ENCODE measurements at regions not wholly inside any gene's neighbourhood (a gene's known extent, or its start where the extent isn't known, plus 50 kb on each side); places are given as distances from the start of the nearest gene placed in this dataset.
A peak's percentile ranks its signal among the peaks of the same experiment; 100 is the strongest.

DNA sequence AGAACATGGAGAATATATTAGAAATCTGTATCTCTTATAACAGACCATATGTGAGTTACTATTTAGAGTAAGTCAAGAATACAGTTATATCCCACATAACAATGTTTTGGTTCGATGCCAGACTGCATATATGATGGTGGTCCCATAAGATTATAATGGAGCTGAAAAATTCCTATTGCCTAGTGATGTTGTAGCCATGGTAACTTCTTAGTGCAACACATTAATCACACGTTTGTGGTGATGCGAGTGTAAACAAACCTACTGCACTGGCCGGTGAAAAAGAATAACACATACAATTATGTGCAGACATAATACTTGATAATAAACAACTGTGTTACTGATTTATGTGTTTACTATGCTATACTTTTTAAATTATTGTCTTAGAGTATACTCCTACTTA lies 69.8 kb upstream of the MNS1 start:
- Histone ChIP-seq H3K27me3 (ENCODE audit: insufficient read depth, low read length, poor library complexity, severe bottlenecking) (peaks cover 3% of the 10 kb centered on the region), H3K36me3 (ENCODE audit: insufficient read depth, low read length) (no peaks in the 10 kb centered on the region), H3K9me3 (ENCODE audit: low read length) (no peaks in the 10 kb centered on the region), H3K27ac (ENCODE audit: low read depth, low read length) (no peak overlapping the region), H3K4me1 (ENCODE audit: insufficient read depth, low read length) (peaks cover 11% of the 10 kb centered on the region), H3K4me3 (ENCODE audit: low read length) (no peak overlapping the region)
- CTCF ChIA-PET, result no interaction called here
- Mint-ChIP-seq H3K4me1 (peaks cover 21 to 24% (median 24%) of the 10 kb centered on the region in 3 donors), H3K4me3 (no peak overlapping the region), H3K27ac (no peak overlapping the region), H3K9me3 (no peaks in the 10 kb centered on the region), H3K27me3 (peaks cover 6 to 12% of the 10 kb centered on the region in 2 donors), H3K36me3 (no peaks in the 10 kb centered on the region)
- DNase-seq, result no peak
- POLR2A ChIA-PET, result no interaction called here

- Mint-ChIP-seq H3K27me3 (peaks cover 8 to 21% of the 10 kb centered on the region in 2 donors), H3K4me3 (no peak overlapping the region), H3K36me3 (no peaks in the 10 kb centered on the region), H3K9me3 (no peaks in the 10 kb centered on the region), H3K4me1 (peaks cover 17 to 20% (median 18%) of the 10 kb centered on the region in 3 donors), H3K27ac (no peak overlapping the region)
- H3K36me3 ChIP-seq (ENCODE audit: insufficient read depth, low read length), result no peaks in the 10 kb centered on the region
- H3K27ac ChIP-seq (ENCODE audit: low read depth, low read length), result no peak overlapping the region
- no peak overlapping the region for H3K4me3 ChIP-seq (ENCODE audit: low read length)
- peaks cover 11% of the 10 kb centered on the region for H3K4me1 ChIP-seq (ENCODE audit: insufficient read depth, low read length)
- CTCF ChIA-PET, result no interaction called here
- H3K27me3 ChIP-seq (ENCODE audit: insufficient read depth, low read length, poor library complexity, severe bottlenecking), result peaks cover 3% of the 10 kb centered on the region
- no peak for DNase-seq
- no peaks in the 10 kb centered on the region for H3K9me3 ChIP-seq (ENCODE audit: low read length)
- POLR2A ChIA-PET, result no interaction called here
Measured at GRCh38 chr15:56533731-56534403, 68.9 kb upstream of the MNS1 start.

DNA sequence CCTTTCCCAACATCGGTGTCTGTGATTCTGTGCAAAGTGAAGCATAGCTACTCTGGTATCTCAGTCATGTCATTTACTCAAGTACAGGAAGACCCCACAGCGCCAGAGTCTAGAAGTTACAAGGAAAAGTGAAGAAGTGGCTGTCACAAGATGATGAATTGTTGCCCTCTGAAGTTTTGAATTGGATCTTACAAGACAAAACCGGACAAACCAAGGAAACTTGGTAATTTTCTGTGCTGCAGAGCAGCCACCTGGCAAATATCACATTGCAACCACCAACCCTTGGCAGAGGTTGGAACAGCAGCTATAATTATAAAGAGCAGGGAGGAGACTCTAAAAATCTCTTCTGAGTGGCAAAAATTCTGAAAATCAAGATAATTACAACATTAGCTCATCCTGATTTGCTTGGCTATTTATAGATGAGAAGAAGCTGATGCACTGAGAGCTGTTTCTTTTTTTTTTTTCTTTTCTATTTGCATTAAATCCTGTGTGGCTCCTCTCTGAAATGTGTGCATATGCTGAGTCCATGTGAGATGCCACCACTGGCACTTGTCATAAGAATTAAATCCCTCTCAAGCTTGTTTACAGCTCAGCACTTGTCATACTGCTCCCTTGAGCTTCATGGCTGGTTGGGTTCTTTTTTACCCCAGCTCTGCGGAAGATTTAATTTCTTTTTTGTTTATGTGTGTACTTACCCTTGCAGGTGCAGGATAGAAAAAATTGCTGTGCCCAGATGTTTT lies 68.0 kb upstream of the MNS1 start:
- no peaks in the 10 kb centered on the region for H3K9me3 ChIP-seq (ENCODE audit: low read length)
- POLR2A ChIA-PET, result no interaction called here
- no peaks in the 10 kb centered on the region for H3K36me3 Mint-ChIP-seq
- no peaks in the 10 kb centered on the region for H3K9me3 Mint-ChIP-seq
- H3K27me3 Mint-ChIP-seq, result peaks cover 8 to 27% of the 10 kb centered on the region in 2 donors
- peaks cover 7 to 12% (median 8%) of the 10 kb centered on the region in 3 donors for H3K4me1 Mint-ChIP-seq
- DNase-seq, result no peak
- no peak overlapping the region for H3K27ac Mint-ChIP-seq
- H3K4me1 ChIP-seq (ENCODE audit: insufficient read depth, low read length), result peaks cover 7% of the 10 kb centered on the region
- no peak overlapping the region for H3K4me3 Mint-ChIP-seq
- no peak overlapping the region for H3K4me3 ChIP-seq (ENCODE audit: low read length)
- CTCF ChIA-PET, result interaction anchor here (0.9 kb wide), 1 partner anchor 42 kb away, joined by 3 read pairs; no protein-coding TSS in a partner anchor
- no peaks in the 10 kb centered on the region for H3K36me3 ChIP-seq (ENCODE audit: insufficient read depth, low read length)
- H3K27me3 ChIP-seq (ENCODE audit: insufficient read depth, low read length, poor library complexity, severe bottlenecking), result peaks cover 3% of the 10 kb centered on the region
- H3K27ac ChIP-seq (ENCODE audit: low read depth, low read length), result no peak overlapping the region

GRCh38 chr15:56530157-56530556 lies 65.2 kb upstream of the MNS1 start:
- Mint-ChIP-seq H3K36me3 (no peaks in the 10 kb centered on the region), H3K27me3 (peaks cover 11 to 41% of the 10 kb centered on the region in 2 donors), H3K4me3 (no peak overlapping the region), H3K4me1 (no peaks in the 10 kb centered on the region), H3K27ac (no peak overlapping the region), H3K9me3 (no peaks in the 10 kb centered on the region)
- no peaks in the 10 kb centered on the region for H3K36me3 ChIP-seq (ENCODE audit: insufficient read depth, low read length)
- no peak for DNase-seq
- CTCF ChIA-PET, result no interaction called here
- H3K27me3 ChIP-seq (ENCODE audit: insufficient read depth, low read length, poor library complexity, severe bottlenecking), result peaks cover 3% of the 10 kb centered on the region
- POLR2A ChIA-PET, result no interaction called here
- no peaks in the 10 kb centered on the region for H3K9me3 ChIP-seq (ENCODE audit: low read length)
- H3K27ac ChIP-seq (ENCODE audit: low read depth, low read length), result no peak overlapping the region
- H3K4me3 ChIP-seq (ENCODE audit: low read length), result no peak overlapping the region
- H3K4me1 ChIP-seq (ENCODE audit: insufficient read depth, low read length), result no peaks in the 10 kb centered on the region

- H3K27ac Mint-ChIP-seq, result no peak overlapping the region
- ChIA-PET POLR2A (no interaction called here), CTCF (no interaction called here)
- no peak for DNase-seq
- H3K27me3 Mint-ChIP-seq, result peaks cover 11 to 51% of the 10 kb centered on the region in 2 donors
- no peak overlapping the region for H3K4me3 ChIP-seq (ENCODE audit: low read length)
- no peak overlapping the region for H3K4me3 Mint-ChIP-seq
- H3K36me3 ChIP-seq (ENCODE audit: insufficient read depth, low read length), result no peaks in the 10 kb centered on the region
- no peaks in the 10 kb centered on the region for H3K4me1 Mint-ChIP-seq
- H3K9me3 Mint-ChIP-seq, result no peaks in the 10 kb centered on the region
- H3K27me3 ChIP-seq (ENCODE audit: insufficient read depth, low read length, poor library complexity, severe bottlenecking), result peaks cover 3% of the 10 kb centered on the region
- no peaks in the 10 kb centered on the region for H3K36me3 Mint-ChIP-seq
- no peak overlapping the region for H3K27ac ChIP-seq (ENCODE audit: low read depth, low read length)
- no peaks in the 10 kb centered on the region for H3K4me1 ChIP-seq (ENCODE audit: insufficient read depth, low read length)
- no peaks in the 10 kb centered on the region for H3K9me3 ChIP-seq (ENCODE audit: low read length)
Measured at GRCh38 chr15:56528136-56528535, 63.2 kb upstream of the MNS1 start.

GRCh38 chr15:56524915-56525314 lies 60.0 kb upstream of the MNS1 start:
- H3K4me1 ChIP-seq (ENCODE audit: insufficient read depth, low read length), result no peaks in the 10 kb centered on the region
- POLR2A ChIA-PET, result no interaction called here
- no peaks in the 10 kb centered on the region for H3K27me3 ChIP-seq (ENCODE audit: insufficient read depth, low read length, poor library complexity, severe bottlenecking)
- H3K9me3 ChIP-seq (ENCODE audit: low read length), result no peaks in the 10 kb centered on the region
- H3K4me3 Mint-ChIP-seq, result no peak overlapping the region
- H3K27ac ChIP-seq (ENCODE audit: low read depth, low read length), result no peak overlapping the region
- H3K4me3 ChIP-seq (ENCODE audit: low read length), result no peak overlapping the region
- H3K9me3 Mint-ChIP-seq, result peaks cover 0 to 3% (median 2%) of the 10 kb centered on the region in 5 donors
- H3K36me3 Mint-ChIP-seq, result peaks cover 0 to 4% (median 0%) of the 10 kb centered on the region in 3 donors
- no peak for DNase-seq
- H3K36me3 ChIP-seq (ENCODE audit: insufficient read depth, low read length), result no peaks in the 10 kb centered on the region
- CTCF ChIA-PET, result no interaction called here
- peaks cover 13 to 69% of the 10 kb centered on the region in 2 donors for H3K27me3 Mint-ChIP-seq
- no peaks in the 10 kb centered on the region for H3K4me1 Mint-ChIP-seq
- H3K27ac Mint-ChIP-seq, result peak overlapping the region in 1 of 8 donors; percentile 0

DNA sequence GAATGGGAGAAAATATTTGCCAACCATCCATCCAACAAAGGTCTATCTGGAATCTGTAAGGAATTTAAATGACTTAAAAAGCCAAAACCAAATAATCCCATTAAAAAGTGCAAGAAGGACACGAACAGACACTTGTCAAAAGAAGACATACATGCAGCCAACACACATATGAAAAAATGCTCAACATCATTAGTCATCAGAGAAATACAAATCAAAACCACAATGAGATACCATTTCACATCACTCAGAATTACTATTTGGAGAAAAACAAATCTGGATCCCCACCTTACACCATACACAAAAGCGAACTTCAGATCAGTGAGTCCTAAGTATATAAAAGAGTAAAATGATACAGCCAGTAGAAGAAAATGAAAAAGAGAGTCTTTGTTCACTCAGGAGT lies 58.6 kb upstream of the MNS1 start:
- no peaks in the 10 kb centered on the region for H3K27me3 ChIP-seq (ENCODE audit: insufficient read depth, low read length, poor library complexity, severe bottlenecking)
- DNase-seq, result no peak
- Mint-ChIP-seq H3K9me3 (peaks cover 7 to 13% (median 9%) of the 10 kb centered on the region in 5 donors), H3K4me3 (no peak overlapping the region), H3K4me1 (no peaks in the 10 kb centered on the region), H3K27ac (no peak overlapping the region), H3K36me3 (peaks cover 0 to 10% (median 2%) of the 10 kb centered on the region in 3 donors), H3K27me3 (peaks cover 14 to 68% of the 10 kb centered on the region in 2 donors)
- CTCF ChIA-PET, result no interaction called here
- H3K4me1 ChIP-seq (ENCODE audit: insufficient read depth, low read length), result no peaks in the 10 kb centered on the region
- POLR2A ChIA-PET, result no interaction called here
- no peak overlapping the region for H3K27ac ChIP-seq (ENCODE audit: low read depth, low read length)
- H3K36me3 ChIP-seq (ENCODE audit: insufficient read depth, low read length), result no peaks in the 10 kb centered on the region
- no peak overlapping the region for H3K4me3 ChIP-seq (ENCODE audit: low read length)
- peaks cover 3% of the 10 kb centered on the region for H3K9me3 ChIP-seq (ENCODE audit: low read length)

DNA sequence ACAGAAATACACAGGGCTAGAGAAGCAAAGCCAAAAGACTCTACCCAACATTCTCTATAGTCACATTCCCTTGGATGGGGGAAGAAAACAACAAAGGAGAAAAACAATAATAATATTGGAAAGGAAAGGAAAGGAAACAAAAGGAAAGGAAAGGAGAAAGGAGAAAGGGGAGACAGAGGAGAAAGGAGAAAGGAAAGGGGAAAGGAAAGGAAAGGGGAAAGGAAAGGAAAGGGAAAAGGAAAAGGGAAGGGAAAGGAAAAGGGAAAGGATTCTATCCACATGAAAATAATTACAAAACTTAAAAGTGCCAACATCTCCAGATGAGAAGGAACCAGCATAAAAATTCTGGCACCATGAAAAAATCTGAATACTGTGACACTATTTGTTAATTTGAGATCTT lies 54.1 kb upstream of the MNS1 start:
- H3K27ac Mint-ChIP-seq, result no peak overlapping the region
- no peak for DNase-seq
- H3K9me3 Mint-ChIP-seq, result peaks cover 16 to 36% (median 20%) of the 10 kb centered on the region in 5 donors
- no peaks in the 10 kb centered on the region for H3K27me3 ChIP-seq (ENCODE audit: insufficient read depth, low read length, poor library complexity, severe bottlenecking)
- H3K27ac ChIP-seq (ENCODE audit: low read depth, low read length), result no peak overlapping the region
- no peak overlapping the region for H3K4me3 Mint-ChIP-seq
- no peaks in the 10 kb centered on the region for H3K4me1 ChIP-seq (ENCODE audit: insufficient read depth, low read length)
- H3K4me3 ChIP-seq (ENCODE audit: low read length), result no peak overlapping the region
- H3K9me3 ChIP-seq (ENCODE audit: low read length), result peaks cover 3% of the 10 kb centered on the region
- ChIA-PET CTCF (interaction anchor here (1.4 kb wide), 1 partner anchor 27 kb away, joined by 3 read pairs; no protein-coding TSS in a partner anchor), POLR2A (no interaction called here)
- peaks cover 20 to 69% of the 10 kb centered on the region in 2 donors for H3K27me3 Mint-ChIP-seq
- peaks cover 0 to 22% (median 5%) of the 10 kb centered on the region in 3 donors for H3K36me3 Mint-ChIP-seq
- no peaks in the 10 kb centered on the region for H3K4me1 Mint-ChIP-seq
- H3K36me3 ChIP-seq (ENCODE audit: insufficient read depth, low read length), result no peaks in the 10 kb centered on the region
